Loucy (cell line): ENCODE measurements at regions not wholly inside any gene's neighbourhood (a gene's known extent, or its start where the extent isn't known, plus 50 kb on each side); places are given as distances from the start of the nearest gene placed in this dataset.

Source experiments
- EZH2phosphoT487 ChIP-seq: fragments of 200-600 bp; IDR thresholded peaks from 2 replicates; pipeline ENCODE4 v1.6.1; 2018; ENCODE audit warnings: antibody characterized with exemption, mild to moderate bottlenecking, moderate library complexity, borderline replicate concordance
- TF ChIP-seq, protein P1 (sequence below): fragments of 200-600 bp; sonication (generic); conservative IDR thresholded peaks from 2 replicates; pipeline ENCODE4 v1.5.1; 2014; ENCODE audit warnings: mild to moderate bottlenecking, antibody characterized with exemption, low read length

- TF ChIP-seq, protein P1, sequence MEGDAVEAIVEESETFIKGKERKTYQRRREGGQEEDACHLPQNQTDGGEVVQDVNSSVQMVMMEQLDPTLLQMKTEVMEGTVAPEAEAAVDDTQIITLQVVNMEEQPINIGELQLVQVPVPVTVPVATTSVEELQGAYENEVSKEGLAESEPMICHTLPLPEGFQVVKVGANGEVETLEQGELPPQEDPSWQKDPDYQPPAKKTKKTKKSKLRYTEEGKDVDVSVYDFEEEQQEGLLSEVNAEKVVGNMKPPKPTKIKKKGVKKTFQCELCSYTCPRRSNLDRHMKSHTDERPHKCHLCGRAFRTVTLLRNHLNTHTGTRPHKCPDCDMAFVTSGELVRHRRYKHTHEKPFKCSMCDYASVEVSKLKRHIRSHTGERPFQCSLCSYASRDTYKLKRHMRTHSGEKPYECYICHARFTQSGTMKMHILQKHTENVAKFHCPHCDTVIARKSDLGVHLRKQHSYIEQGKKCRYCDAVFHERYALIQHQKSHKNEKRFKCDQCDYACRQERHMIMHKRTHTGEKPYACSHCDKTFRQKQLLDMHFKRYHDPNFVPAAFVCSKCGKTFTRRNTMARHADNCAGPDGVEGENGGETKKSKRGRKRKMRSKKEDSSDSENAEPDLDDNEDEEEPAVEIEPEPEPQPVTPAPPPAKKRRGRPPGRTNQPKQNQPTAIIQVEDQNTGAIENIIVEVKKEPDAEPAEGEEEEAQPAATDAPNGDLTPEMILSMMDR = no peak
- no peak for TF ChIP-seq EZH2phosphoT487
These were observed 795.2 kb upstream of the TMPRSS15 start for GRCh38 chr21:19198801-19199200.
